HEK293 (cell line): ENCODE measurements at regions not wholly inside any gene's neighbourhood (a gene's known extent, or its start where the extent isn't known, plus 50 kb on each side); places are given as distances from the start of the nearest gene placed in this dataset.

Source experiments
- CTCF ChIA-PET: fragments of 350-600 bp; formaldehyde crosslinking; extraction: SDS; loops from one replicate; lab custom pipeline; 2021; ENCODE audit warnings: antibody characterized with exemption; lab: Yijun Ruan, JAX
- POLR2A ChIA-PET: fragments of 300-600 bp; formaldehyde crosslinking; extraction: SDS; loops from one replicate; lab custom pipeline; 2020; ENCODE audit warnings: antibody characterized with exemption, inconsistent platforms; lab: Yijun Ruan, JAX
- H3K27ac ChIP-seq: fragments of 200-500 bp; sonication (Bioruptor generic); 2 replicates; pipeline ENCODE4 v1.5.1; 2014; ENCODE audit warnings: low read depth, low read length, control low read depth, inconsistent platforms; ENCODE audit errors: extremely low read depth
- H3K36me3 ChIP-seq, 2 experiments: fragments of 200-500 bp in 1 of 2; sonication (Bioruptor generic) in 1 of 2; 1 replicate in 1 of 2; 2 replicates in 1 of 2; pipeline ENCODE4 v1.5.1; 2014 to 2017; ENCODE audit warnings: inconsistent platforms in 2 of 2, low read length in 2 of 2; ENCODE audit not compliant: control insufficient read depth in 2 of 2, insufficient read depth in 1 of 2
- H3K4me1 ChIP-seq: fragments of 200-500 bp; sonication (Bioruptor generic); 2 replicates; pipeline ENCODE4 v1.5.1; 2014; ENCODE audit warnings: mild to moderate bottlenecking, low read length, inconsistent platforms; ENCODE audit not compliant: control insufficient read depth, insufficient read depth
- H3K4me3 ChIP-seq: 2 replicates; pipeline ENCODE4 v1.5.1; 2011; ENCODE audit warnings: low read depth, mild to moderate bottlenecking, control low read depth, low read length, moderate library complexity
- H3K9me3 ChIP-seq: fragments of 200-500 bp; sonication (Bioruptor generic); 2 replicates; pipeline ENCODE4 v1.5.1; 2014; ENCODE audit warnings: low read depth, low read length, inconsistent platforms; ENCODE audit not compliant: control insufficient read depth, insufficient read depth
- BCL11B ChIP-seq: fragments of 450-650 bp; formaldehyde crosslinking; IDR thresholded peaks from 2 replicates; pipeline ENCODE4 v1.5.1; 2016; ENCODE audit warnings: low read depth, missing biosample characterization, missing genetic modification characterization
- IKZF3 ChIP-seq: fragments of 450-650 bp; IDR thresholded peaks from 2 replicates; pipeline ENCODE4 v1.5.0; 2018; ENCODE audit warnings: missing biosample characterization, mild to moderate bottlenecking, missing genetic modification characterization, moderate library complexity
- KLF10 ChIP-seq: fragments of 450-650 bp; IDR thresholded peaks from 2 replicates; pipeline ENCODE4 v1.5.1; 2018; ENCODE audit warnings: missing biosample characterization, mild to moderate bottlenecking, missing genetic modification characterization
- KLF8 ChIP-seq: fragments of 450-650 bp; formaldehyde crosslinking; IDR thresholded peaks from 2 replicates; pipeline ENCODE4 v1.5.1; 2016; ENCODE audit warnings: missing biosample characterization, missing genetic modification characterization
- MZF1 ChIP-seq: fragments of 450-650 bp; formaldehyde crosslinking; IDR thresholded peaks from 2 replicates; pipeline ENCODE4 v1.5.1; 2017; ENCODE audit warnings: missing biosample characterization, missing genetic modification characterization, borderline replicate concordance
- OSR2 ChIP-seq: fragments of 450-650 bp; formaldehyde crosslinking; IDR thresholded peaks from 2 replicates; pipeline ENCODE4 v1.5.1; 2016; ENCODE audit warnings: missing biosample characterization, missing genetic modification characterization
- OVOL3 ChIP-seq: fragments of 450-650 bp; formaldehyde crosslinking; IDR thresholded peaks from 2 replicates; pipeline ENCODE4 v1.5.1; 2016; ENCODE audit warnings: missing biosample characterization, missing genetic modification characterization
- ZFP41 ChIP-seq: fragments of 450-650 bp; formaldehyde crosslinking; IDR thresholded peaks from 2 replicates; pipeline ENCODE4 v1.5.1; 2016; ENCODE audit warnings: missing biosample characterization, missing genetic modification characterization, borderline replicate concordance
- ZIC2 ChIP-seq: fragments of 450-650 bp; formaldehyde crosslinking; IDR thresholded peaks from 2 replicates; pipeline ENCODE4 v1.5.1; 2016; ENCODE audit warnings: missing biosample characterization, missing genetic modification characterization
- ZNF146 ChIP-seq: fragments of 450-650 bp; formaldehyde crosslinking; IDR thresholded peaks from 2 replicates; pipeline ENCODE4 v1.5.1; 2016; ENCODE audit warnings: missing biosample characterization, missing genetic modification characterization
- ZNF2 ChIP-seq: fragments of 450-650 bp; formaldehyde crosslinking; IDR thresholded peaks from 2 replicates; pipeline ENCODE4 v1.5.1; 2016; ENCODE audit warnings: missing biosample characterization, missing genetic modification characterization
- ZNF223 ChIP-seq: fragments of 450-650 bp; formaldehyde crosslinking; IDR thresholded peaks from 2 replicates; pipeline ENCODE4 v1.5.1; 2016; ENCODE audit warnings: missing biosample characterization, missing genetic modification characterization
- ZNF324 ChIP-seq: fragments of 450-650 bp; formaldehyde crosslinking; IDR thresholded peaks from 2 replicates; pipeline ENCODE4 v1.5.1; 2016; ENCODE audit warnings: missing biosample characterization, missing genetic modification characterization
- ZNF341 ChIP-seq: fragments of 450-650 bp; formaldehyde crosslinking; IDR thresholded peaks from 2 replicates; pipeline ENCODE4; 2016; ENCODE audit warnings: low read depth, missing biosample characterization, missing genetic modification characterization
- ZNF350 ChIP-seq: fragments of 450-650 bp; formaldehyde crosslinking; IDR thresholded peaks from 2 replicates; pipeline ENCODE4 v1.5.0; 2017; ENCODE audit warnings: missing biosample characterization, mild to moderate bottlenecking, missing genetic modification characterization
- ZNF37A ChIP-seq: fragments of 450-650 bp; IDR thresholded peaks from 2 replicates; pipeline ENCODE4 v1.5.1; 2018; ENCODE audit warnings: missing biosample characterization, missing genetic modification characterization
- ZNF391 ChIP-seq: fragments of 450-650 bp; formaldehyde crosslinking; IDR thresholded peaks from 2 replicates; pipeline ENCODE4 v1.5.1; 2016; ENCODE audit warnings: low read depth, missing biosample characterization, missing genetic modification characterization, borderline replicate concordance
- ZNF473 ChIP-seq: fragments of 450-650 bp; formaldehyde crosslinking; IDR thresholded peaks from 2 replicates; pipeline ENCODE4 v1.5.1; 2017; ENCODE audit warnings: missing biosample characterization, missing genetic modification characterization
- ZNF510 ChIP-seq: fragments of 450-650 bp; formaldehyde crosslinking; IDR thresholded peaks from 2 replicates; pipeline ENCODE4 v1.5.1; 2018; ENCODE audit warnings: mild to moderate bottlenecking, missing genetic modification characterization, missing biosample characterization; ENCODE audit not compliant: insufficient replicate concordance
- ZNF514 ChIP-seq: fragments of 450-650 bp; formaldehyde crosslinking; IDR thresholded peaks from 2 replicates; pipeline ENCODE4 v1.5.1; 2016; ENCODE audit warnings: missing biosample characterization, missing genetic modification characterization
- ZNF544 ChIP-seq: fragments of 450-650 bp; formaldehyde crosslinking; IDR thresholded peaks from 2 replicates; pipeline ENCODE4 v1.5.0; 2017; ENCODE audit warnings: missing biosample characterization, missing genetic modification characterization
- ZNF549 ChIP-seq: fragments of 450-650 bp; IDR thresholded peaks from 2 replicates; pipeline ENCODE4 v1.5.1; 2018; ENCODE audit warnings: missing biosample characterization, missing genetic modification characterization, mild to moderate bottlenecking, inconsistent platforms, moderate library complexity
- ZNF571 ChIP-seq: fragments of 450-650 bp; formaldehyde crosslinking; IDR thresholded peaks from 2 replicates; pipeline ENCODE4 v1.5.0; 2017; ENCODE audit warnings: missing biosample characterization, missing genetic modification characterization
- ZNF596 ChIP-seq: fragments of 450-650 bp; IDR thresholded peaks from 2 replicates; pipeline ENCODE4 v1.5.0; 2018; ENCODE audit warnings: missing biosample characterization, mild to moderate bottlenecking, missing genetic modification characterization, moderate library complexity
- ZNF610 ChIP-seq: fragments of 450-650 bp; formaldehyde crosslinking; IDR thresholded peaks from 2 replicates; pipeline ENCODE4 v1.5.1; 2016; ENCODE audit warnings: missing biosample characterization, missing genetic modification characterization, borderline replicate concordance
- ZNF707 ChIP-seq: fragments of 450-650 bp; formaldehyde crosslinking; IDR thresholded peaks from 2 replicates; pipeline ENCODE4 v1.5.1; 2016; ENCODE audit warnings: missing biosample characterization, missing genetic modification characterization
- ZNF837 ChIP-seq: fragments of 450-650 bp; formaldehyde crosslinking; IDR thresholded peaks from 2 replicates; pipeline ENCODE4 v1.5.1; 2016; ENCODE audit warnings: missing biosample characterization, missing genetic modification characterization
- ZNF843 ChIP-seq: fragments of 450-650 bp; formaldehyde crosslinking; IDR thresholded peaks from 2 replicates; pipeline ENCODE4 v1.5.1; 2016; ENCODE audit warnings: missing biosample characterization, missing genetic modification characterization
- ZXDB ChIP-seq: fragments of 450-650 bp; formaldehyde crosslinking; IDR thresholded peaks from 2 replicates; pipeline ENCODE4 v1.5.1; 2016; ENCODE audit warnings: missing biosample characterization, missing genetic modification characterization
- TF ChIP-seq, protein P1 (sequence below): fragments of 450-650 bp; formaldehyde crosslinking; IDR thresholded peaks from 2 replicates; pipeline ENCODE4 v1.5.1; 2016; ENCODE audit warnings: missing biosample characterization, missing genetic modification characterization
- TF ChIP-seq, protein P2 (sequence below): fragments of 450-650 bp; formaldehyde crosslinking; IDR thresholded peaks from 2 replicates; pipeline ENCODE4 v1.5.1; 2016; ENCODE audit warnings: missing biosample characterization, missing genetic modification characterization
- TF ChIP-seq, protein P3 (sequence below): fragments of 450-650 bp; formaldehyde crosslinking; IDR thresholded peaks from 2 replicates; pipeline ENCODE4 v1.5.1; 2016; ENCODE audit warnings: missing biosample characterization, missing genetic modification characterization

DNA sequence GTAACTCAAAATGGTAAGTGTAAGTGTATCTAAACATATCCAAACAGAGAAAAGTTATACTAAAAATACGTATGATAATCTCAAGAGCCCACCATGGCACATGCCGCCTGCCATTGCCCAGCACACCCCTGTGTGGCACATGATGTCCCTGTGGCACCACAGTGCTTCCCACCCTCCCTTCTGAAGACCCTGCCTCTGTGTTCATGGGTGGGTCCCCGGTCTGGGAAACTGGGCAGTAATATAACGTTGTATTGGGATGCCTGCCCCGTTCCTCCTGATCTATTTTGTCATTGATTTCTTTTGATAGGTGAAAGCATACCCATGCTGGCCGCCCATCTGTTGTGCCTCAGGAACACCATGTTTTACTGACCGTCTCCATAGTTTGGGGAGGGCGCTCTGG lies 296.8 kb upstream of the SHH start (continued):
- TF ChIP-seq ZIC2 (tag by site-specific recombination) (no peak), ZNF571 (tag by site-specific recombination) (no peak)

DNA sequence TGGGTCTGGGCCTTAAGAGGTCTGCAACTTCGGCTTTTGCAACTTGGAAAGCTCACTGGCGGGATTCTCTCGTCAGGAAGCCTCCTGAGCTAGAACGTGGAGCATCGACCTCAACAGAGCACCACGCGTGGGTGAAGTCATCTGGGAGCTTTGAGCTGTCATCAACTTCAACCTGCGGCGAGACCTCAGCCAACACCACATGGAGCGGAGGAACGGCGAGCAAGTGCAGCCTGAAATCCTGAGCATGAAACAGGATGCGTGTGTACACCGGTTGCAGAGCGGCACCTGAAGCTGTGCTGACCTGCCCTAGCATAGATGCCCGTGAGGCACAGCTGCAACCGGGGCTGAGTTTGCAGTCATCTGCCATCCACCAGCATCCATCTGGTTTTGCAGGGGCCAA lies 295.7 kb upstream of the SHH start:
- Histone ChIP-seq H3K9me3 (no peaks in the 10 kb centered on the region), H3K27ac (no peak overlapping the region), H3K4me3 (no peak overlapping the region), H3K4me1 (no peaks in the 10 kb centered on the region), H3K36me3 (no peaks in the 10 kb centered on the region)
- CTCF ChIA-PET, result no interaction called here
- POLR2A ChIA-PET, result no interaction called here
- TF ChIP-seq, protein P1, sequence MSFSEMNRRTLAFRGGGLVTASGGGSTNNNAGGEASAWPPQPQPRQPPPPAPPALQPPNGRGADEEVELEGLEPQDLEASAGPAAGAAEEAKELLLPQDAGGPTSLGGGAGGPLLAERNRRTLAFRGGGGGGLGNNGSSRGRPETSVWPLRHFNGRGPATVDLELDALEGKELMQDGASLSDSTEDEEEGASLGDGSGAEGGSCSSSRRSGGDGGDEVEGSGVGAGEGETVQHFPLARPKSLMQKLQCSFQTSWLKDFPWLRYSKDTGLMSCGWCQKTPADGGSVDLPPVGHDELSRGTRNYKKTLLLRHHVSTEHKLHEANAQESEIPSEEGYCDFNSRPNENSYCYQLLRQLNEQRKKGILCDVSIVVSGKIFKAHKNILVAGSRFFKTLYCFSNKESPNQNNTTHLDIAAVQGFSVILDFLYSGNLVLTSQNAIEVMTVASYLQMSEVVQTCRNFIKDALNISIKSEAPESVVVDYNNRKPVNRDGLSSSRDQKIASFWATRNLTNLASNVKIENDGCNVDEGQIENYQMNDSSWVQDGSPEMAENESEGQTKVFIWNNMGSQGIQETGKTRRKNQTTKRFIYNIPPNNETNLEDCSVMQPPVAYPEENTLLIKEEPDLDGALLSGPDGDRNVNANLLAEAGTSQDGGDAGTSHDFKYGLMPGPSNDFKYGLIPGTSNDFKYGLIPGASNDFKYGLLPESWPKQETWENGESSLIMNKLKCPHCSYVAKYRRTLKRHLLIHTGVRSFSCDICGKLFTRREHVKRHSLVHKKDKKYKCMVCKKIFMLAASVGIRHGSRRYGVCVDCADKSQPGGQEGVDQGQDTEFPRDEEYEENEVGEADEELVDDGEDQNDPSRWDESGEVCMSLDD, result no peak
- no peak for TF ChIP-seq ZNF514
- TF ChIP-seq ZFP41, result no peak
- TF ChIP-seq ZNF837 (tag by site-specific recombination), result no peak
- no peak for TF ChIP-seq ZNF391 (tag by site-specific recombination)
- no peak for TF ChIP-seq ZNF350 (tag by site-specific recombination)
- TF ChIP-seq OSR2 (tag by site-specific recombination), result no peak
- no peak for TF ChIP-seq ZNF707 (tag by site-specific recombination)
- TF ChIP-seq, protein P2, sequence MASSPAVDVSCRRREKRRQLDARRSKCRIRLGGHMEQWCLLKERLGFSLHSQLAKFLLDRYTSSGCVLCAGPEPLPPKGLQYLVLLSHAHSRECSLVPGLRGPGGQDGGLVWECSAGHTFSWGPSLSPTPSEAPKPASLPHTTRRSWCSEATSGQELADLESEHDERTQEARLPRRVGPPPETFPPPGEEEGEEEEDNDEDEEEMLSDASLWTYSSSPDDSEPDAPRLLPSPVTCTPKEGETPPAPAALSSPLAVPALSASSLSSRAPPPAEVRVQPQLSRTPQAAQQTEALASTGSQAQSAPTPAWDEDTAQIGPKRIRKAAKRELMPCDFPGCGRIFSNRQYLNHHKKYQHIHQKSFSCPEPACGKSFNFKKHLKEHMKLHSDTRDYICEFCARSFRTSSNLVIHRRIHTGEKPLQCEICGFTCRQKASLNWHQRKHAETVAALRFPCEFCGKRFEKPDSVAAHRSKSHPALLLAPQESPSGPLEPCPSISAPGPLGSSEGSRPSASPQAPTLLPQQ (tag by site-specific recombination), result no peak
- TF ChIP-seq ZNF37A (tag by site-specific recombination), result no peak
- TF ChIP-seq, protein P3, sequence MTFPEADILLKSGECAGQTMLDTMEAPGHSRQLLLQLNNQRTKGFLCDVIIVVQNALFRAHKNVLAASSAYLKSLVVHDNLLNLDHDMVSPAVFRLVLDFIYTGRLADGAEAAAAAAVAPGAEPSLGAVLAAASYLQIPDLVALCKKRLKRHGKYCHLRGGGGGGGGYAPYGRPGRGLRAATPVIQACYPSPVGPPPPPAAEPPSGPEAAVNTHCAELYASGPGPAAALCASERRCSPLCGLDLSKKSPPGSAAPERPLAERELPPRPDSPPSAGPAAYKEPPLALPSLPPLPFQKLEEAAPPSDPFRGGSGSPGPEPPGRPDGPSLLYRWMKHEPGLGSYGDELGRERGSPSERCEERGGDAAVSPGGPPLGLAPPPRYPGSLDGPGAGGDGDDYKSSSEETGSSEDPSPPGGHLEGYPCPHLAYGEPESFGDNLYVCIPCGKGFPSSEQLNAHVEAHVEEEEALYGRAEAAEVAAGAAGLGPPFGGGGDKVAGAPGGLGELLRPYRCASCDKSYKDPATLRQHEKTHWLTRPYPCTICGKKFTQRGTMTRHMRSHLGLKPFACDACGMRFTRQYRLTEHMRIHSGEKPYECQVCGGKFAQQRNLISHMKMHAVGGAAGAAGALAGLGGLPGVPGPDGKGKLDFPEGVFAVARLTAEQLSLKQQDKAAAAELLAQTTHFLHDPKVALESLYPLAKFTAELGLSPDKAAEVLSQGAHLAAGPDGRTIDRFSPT (tag by site-specific recombination), result no peak
- no peak for TF ChIP-seq KLF8
- no peak for TF ChIP-seq OVOL3 (tag by site-specific recombination)
- TF ChIP-seq ZNF341 (tag by site-specific recombination), result no peak
- no peak for TF ChIP-seq ZNF510 (tag by site-specific recombination)
- no peak for TF ChIP-seq ZNF596 (tag by site-specific recombination)
- no peak for TF ChIP-seq ZNF473 (tag by site-specific recombination)
- no peak for TF ChIP-seq ZNF2 (tag by site-specific recombination)

DNA sequence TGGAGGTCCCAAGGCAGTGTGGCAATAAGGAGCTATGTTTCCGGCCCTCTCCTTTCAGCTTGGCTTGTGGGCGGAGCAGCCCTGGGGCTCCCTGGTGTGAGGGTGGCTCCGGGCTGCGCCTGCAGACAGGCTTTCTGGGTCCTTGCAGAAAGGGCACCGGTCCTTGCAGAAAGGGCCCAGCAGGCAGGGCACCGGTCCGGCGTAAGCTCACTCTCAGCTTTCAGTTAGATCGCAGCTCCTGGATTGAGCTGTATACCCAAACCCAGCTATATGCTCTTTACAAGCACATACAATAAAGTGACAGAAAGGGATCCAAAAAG lies 293.8 kb upstream of the SHH start:
- H3K27ac ChIP-seq, result no peak overlapping the region
- TF ChIP-seq ZNF324 (tag by site-specific recombination) (no peak), ZNF610 (tag by site-specific recombination) (no peak), ZNF843 (tag by site-specific recombination) (no peak), ZNF223 (tag by site-specific recombination) (no peak), IKZF3 (tag by site-specific recombination) (no peak), ZNF544 (tag by site-specific recombination) (no peak), KLF10 (tag by site-specific recombination) (no peak), BCL11B (tag by site-specific recombination) (no peak), ZXDB (tag by site-specific recombination) (no peak), ZNF146 (tag by site-specific recombination) (no peak), MZF1 (tag by site-specific recombination) (no peak), ZIC2 (tag by site-specific recombination) (no peak), ZNF549 (tag by site-specific recombination) (no peak)

More for the DNA sequence above, 293.8 kb upstream of the SHH start:
- Histone ChIP-seq H3K9me3 (no peaks in the 10 kb centered on the region), H3K36me3 (no peaks in the 10 kb centered on the region), H3K4me1 (no peaks in the 10 kb centered on the region), H3K4me3 (no peak overlapping the region)
- CTCF ChIA-PET, result interaction anchor here (0.6 kb wide), 1 partner anchor 36 kb away, joined by 4 read pairs; no protein-coding TSS in a partner anchor
- POLR2A ChIA-PET, result no interaction called here
